IMR-90 (cell line): ENCODE measurements at regions not wholly inside any gene's neighbourhood (a gene's known extent, or its start where the extent isn't known, plus 50 kb on each side); places are given as distances from the start of the nearest gene placed in this dataset.

Experiments used
- ATAC-seq: fragments of 200-7000 bp; cut with Tn5 transposase; 2 replicates; pipeline ENCODE4 v1.9.1; 2020; ENCODE audit warnings: low read depth, mild to moderate bottlenecking, moderate library complexity
- BruUV-seq: library from RNA; stranded (reverse); fragments of 400-500 nt; replicated peaks from 2 replicates; lab custom pipeline; 2021; lab: Mats Ljungman, UMichigan
- CTCF ChIA-PET: fragments of 300-600 bp; formaldehyde crosslinking; extraction: SDS; loops from one replicate; lab custom pipeline; 2021; ENCODE audit warnings: antibody characterized with exemption; lab: Yijun Ruan, JAX
- POLR2A ChIA-PET: fragments of 300-600 bp; sonication (Branson Sonifier 250); formaldehyde crosslinking; loops from one replicate; lab custom pipeline; 2022; ENCODE audit warnings: antibody characterized with exemption; ENCODE audit not compliant: unreplicated experiment; lab: Charles Lee
- DNase-seq: peaks from one replicate; pipeline ENCODE4 v3.0.0; 2013
- H2AFZ ChIP-seq: replicated peaks from 2 replicates; pipeline ENCODE3; 2013; ENCODE audit warnings: low read length, mild to moderate bottlenecking; ENCODE audit not compliant: poor library complexity
- H2AK5ac ChIP-seq: 2 replicates; pipeline ENCODE4 v1.6.1; 2013; ENCODE audit warnings: low read depth, low read length, inconsistent platforms
- H2AK9ac ChIP-seq: replicated peaks from 2 replicates; pipeline ENCODE3; 2013; ENCODE audit warnings: mild to moderate bottlenecking, low read depth, low read length, moderate library complexity; ENCODE audit not compliant: poor library complexity
- H2BK120ac ChIP-seq: 2 replicates; pipeline ENCODE4 v1.6.1; 2013; ENCODE audit warnings: low read depth, low read length, inconsistent platforms
- H2BK15ac ChIP-seq: 3 replicates; pipeline ENCODE4 v1.6.1; 2013; ENCODE audit warnings: low read depth, low read length, inconsistent platforms
- H2BK20ac ChIP-seq: 2 replicates; pipeline ENCODE4 v1.6.1; 2013; ENCODE audit warnings: low read depth, mild to moderate bottlenecking, inconsistent platforms, low read length, moderate library complexity
- H2BK5ac ChIP-seq: 2 replicates; pipeline ENCODE4 v1.6.1; 2013; ENCODE audit warnings: mild to moderate bottlenecking, low read depth, low read length, inconsistent platforms; ENCODE audit not compliant: poor library complexity, severe bottlenecking
- H3K14ac ChIP-seq: replicated peaks from 2 replicates; pipeline ENCODE4 v1.6.1; 2013; ENCODE audit warnings: low read depth, low read length, inconsistent platforms
- H3K18ac ChIP-seq: 2 replicates; pipeline ENCODE4 v1.6.1; 2013; ENCODE audit warnings: low read depth, low read length, control low read depth
- H3K23ac ChIP-seq: 2 replicates; pipeline ENCODE4 v1.6.1; 2013; ENCODE audit warnings: low read depth, low read length, inconsistent platforms
- H3K27ac ChIP-seq: 2 replicates; pipeline ENCODE4 v1.5.1; 2013; ENCODE audit warnings: mild to moderate bottlenecking, control low read depth, low read length; ENCODE audit not compliant: insufficient read depth
- H3K27me3 ChIP-seq: 2 replicates; pipeline ENCODE4 v1.6.1; 2013; ENCODE audit warnings: low read length; ENCODE audit not compliant: control insufficient read depth, insufficient read depth
- H3K36me3 ChIP-seq: 2 replicates; pipeline ENCODE4 v1.6.1; 2013; ENCODE audit warnings: low read length, mixed read lengths; ENCODE audit not compliant: control insufficient read depth, insufficient read depth
- H3K4ac ChIP-seq: 2 replicates; pipeline ENCODE4 v1.6.1; 2013; ENCODE audit warnings: low read depth, low read length, inconsistent platforms
- H3K4me1 ChIP-seq: 2 replicates; pipeline ENCODE4 v1.6.1; 2013; ENCODE audit warnings: low read length, mixed read lengths; ENCODE audit not compliant: control insufficient read depth, insufficient read depth
- H3K4me2 ChIP-seq: 2 replicates; pipeline ENCODE4 v1.6.1; 2013; ENCODE audit warnings: low read depth, mild to moderate bottlenecking, control low read depth, low read length, moderate library complexity
- H3K4me3 ChIP-seq: 2 replicates; pipeline ENCODE4 v1.5.1; 2013; ENCODE audit warnings: low read depth, mild to moderate bottlenecking, control low read depth, low read length, moderate library complexity; ENCODE audit not compliant: insufficient read depth
- H3K56ac ChIP-seq: 2 replicates; pipeline ENCODE4 v1.6.1; 2013; ENCODE audit warnings: low read length, inconsistent platforms; ENCODE audit not compliant: insufficient read depth; ENCODE audit errors: extremely low read depth
- H3K79me1 ChIP-seq, 2 experiments: 2 replicates each; pipeline ENCODE4 v1.6.1; 2013; ENCODE audit warnings: low read length in 2 of 2, inconsistent platforms in 1 of 2, low read depth in 1 of 2
- H3K9ac ChIP-seq: 2 replicates; pipeline ENCODE4 v1.6.1; 2013; ENCODE audit warnings: low read depth, low read length, control low read depth
- H3K9me1 ChIP-seq: 2 replicates; pipeline ENCODE4 v1.6.1; 2013; ENCODE audit warnings: low read length, inconsistent platforms; ENCODE audit not compliant: insufficient read depth
- H3K9me3 ChIP-seq: 2 replicates; pipeline ENCODE4 v1.6.1; 2013; ENCODE audit warnings: low read length; ENCODE audit not compliant: control insufficient read depth, insufficient read depth
- H4K20me1 ChIP-seq: 2 replicates; pipeline ENCODE4 v1.6.1; 2013; ENCODE audit warnings: low read length, inconsistent platforms; ENCODE audit not compliant: insufficient read depth
- H4K5ac ChIP-seq: 2 replicates; pipeline ENCODE4 v1.6.1; 2013; ENCODE audit warnings: mild to moderate bottlenecking, low read depth, low read length, control low read depth
- H4K8ac ChIP-seq, 2 experiments: 2 replicates each; pipeline ENCODE4 v1.6.1; 2013; ENCODE audit warnings: low read depth in 2 of 2, low read length in 2 of 2, control low read depth in 1 of 2, inconsistent platforms in 1 of 2
- H4K91ac ChIP-seq: 2 replicates; pipeline ENCODE4 v1.6.1; 2013; ENCODE audit warnings: low read depth, low read length, inconsistent platforms; ENCODE audit not compliant: insufficient read depth
- BHLHE40 ChIP-seq: fragments of 150-350 bp; IDR thresholded peaks from 2 replicates; pipeline ENCODE4 v1.6.1; 2016; ENCODE audit warnings: mild to moderate bottlenecking, low read depth, low read length
- CEBPB ChIP-seq: IDR thresholded peaks from 2 replicates; pipeline ENCODE4 v1.6.1; 2012; ENCODE audit warnings: low read depth, low read length, improper control_type of control experiment
- CHD1 ChIP-seq: IDR thresholded peaks from 2 replicates; pipeline ENCODE4 v1.6.1; 2012; ENCODE audit warnings: low read depth, low read length, improper control_type of control experiment
- CTCF ChIP-seq: conservative IDR thresholded peaks from 2 replicates; pipeline ENCODE4 v1.5.1; 2012; ENCODE audit warnings: mild to moderate bottlenecking, low read depth, low read length, improper control_type of control experiment
- ELK1 ChIP-seq: fragments of 150-350 bp; IDR thresholded peaks from 2 replicates; pipeline ENCODE4 v1.6.1; 2016; ENCODE audit warnings: low read depth, mild to moderate bottlenecking, low read length, moderate library complexity, borderline replicate concordance
- FOS ChIP-seq: fragments of 150-350 bp; IDR thresholded peaks from 2 replicates; pipeline ENCODE4 v1.6.1; 2016; ENCODE audit warnings: low read depth, low read length
- MAFK ChIP-seq: IDR thresholded peaks from 2 replicates; pipeline ENCODE4 v1.6.1; 2012; ENCODE audit warnings: low read depth, low read length, improper control_type of control experiment
- MAZ ChIP-seq: IDR thresholded peaks from 2 replicates; pipeline ENCODE4 v1.6.1; 2012; ENCODE audit warnings: low read depth, mild to moderate bottlenecking, low read length, improper control_type of control experiment, moderate library complexity, borderline replicate concordance
- MXI1 ChIP-seq: IDR thresholded peaks from 2 replicates; pipeline ENCODE4 v1.6.1; 2012; ENCODE audit warnings: low read depth, mild to moderate bottlenecking, low read length, moderate library complexity, borderline replicate concordance
- NFE2L2 ChIP-seq: fragments of 150-350 bp; IDR thresholded peaks from 2 replicates; pipeline ENCODE4 v1.6.1; 2016; ENCODE audit warnings: low read depth, mild to moderate bottlenecking, low read length
- POLR2A ChIP-seq: IDR thresholded peaks from 2 replicates; pipeline ENCODE4 v1.6.1; 2012; ENCODE audit warnings: mild to moderate bottlenecking, low read depth, low read length
- RAD21 ChIP-seq: IDR thresholded peaks from 2 replicates; pipeline ENCODE4 v1.6.1; 2012; ENCODE audit warnings: low read length, improper control_type of control experiment
- RFX5 ChIP-seq: IDR thresholded peaks from 2 replicates; pipeline ENCODE4 v1.8.0; 2012; ENCODE audit warnings: low read depth, mild to moderate bottlenecking, low read length, moderate library complexity
- SMC3 ChIP-seq: fragments of 150-350 bp; IDR thresholded peaks from 2 replicates; pipeline ENCODE4 v1.6.1; 2016; ENCODE audit warnings: low read depth, mild to moderate bottlenecking, antibody characterized with exemption, low read length, moderate library complexity
- USF2 ChIP-seq: fragments of 150-350 bp; IDR thresholded peaks from 2 replicates; pipeline ENCODE4 v1.6.1; 2017; ENCODE audit warnings: mild to moderate bottlenecking, antibody characterized with exemption, low read length, low read depth
- WGBS, 2 experiments: methylation state at CpG; one replicate each; pipeline versions ENCODE4 v1.1.5 to v1.1.7; 2013; ENCODE audit warnings: missing lambda C conversion rate in 2 of 2; ENCODE audit not compliant: insufficient read length in 1 of 2; ENCODE audit errors: extremely low coverage in 2 of 2; 5-methylcytosine and 5-hydroxymethylcytosine counted together
- dilution Hi-C: fragments of 300-500 bp; cut with HindIII; formaldehyde crosslinking; loops from one replicate; pipeline ENCODE4 v1.14.3; 2018; ENCODE audit warnings: low sequenced_read_pairs; ENCODE audit not compliant: unreplicated experiment
- in situ Hi-C: fragments of 300-500 bp; cut with MboI; formaldehyde crosslinking; loops from 3 replicates; pipeline ENCODE4 v1.14.3; 2019; ENCODE audit warnings: low sequenced_read_pairs, inconsistent platforms, mixed read lengths
- intact Hi-C: fragments of 100-400 bp; cut with micrococcal nuclease; formaldehyde crosslinking; loops from 2 replicates; pipeline ENCODE4 v1.10.0; 2022

- H2AFZ ChIP-seq: no peak overlapping the region
- ChIA-PET POLR2A (no interaction called here), CTCF (no interaction called here)
- in situ Hi-C loops: no loop called here
- no peak overlapping the region for H2AK5ac ChIP-seq
- H2BK15ac ChIP-seq: no peak overlapping the region
- no peak overlapping the region for H3K18ac ChIP-seq
- no peak for ATAC-seq
- H3K56ac ChIP-seq: no peak overlapping the region
- no peak overlapping the region for H3K27ac ChIP-seq
- H3K4ac ChIP-seq: no peak overlapping the region
- H3K9me1 ChIP-seq: no peaks in the 10 kb centered on the region
- peaks cover 7% of the 10 kb centered on the region for H3K9me3 ChIP-seq
- no peaks in the 10 kb centered on the region for H3K36me3 ChIP-seq
- H2BK20ac ChIP-seq: no peak overlapping the region
- H4K20me1 ChIP-seq: no peaks in the 10 kb centered on the region
- no peak overlapping the region for H2BK5ac ChIP-seq
- H2BK120ac ChIP-seq: no peak overlapping the region
- H3K27me3 ChIP-seq: 0 out of 2 replicates have a peak, but pooled peaks cover 2% of the 10 kb centered on the region
- TF ChIP-seq MXI1: no peak
- no peak for TF ChIP-seq CHD1
- no peak for TF ChIP-seq POLR2A
- no peak for TF ChIP-seq FOS
- no peak for TF ChIP-seq RFX5
- TF ChIP-seq MAFK: no peak
- TF ChIP-seq RAD21: no peak
- no peak for TF ChIP-seq CTCF
- no peak for TF ChIP-seq MAZ
- TF ChIP-seq ELK1: no peak
- no peak for TF ChIP-seq SMC3
- TF ChIP-seq USF2: no peak
- TF ChIP-seq BHLHE40: no peak
- TF ChIP-seq NFE2L2: no peak
- no peak for TF ChIP-seq CEBPB
- H4K5ac ChIP-seq: no peak overlapping the region
- H2AK9ac ChIP-seq: no peak overlapping the region
- no TSS peak for BruUV-seq
- no peak for DNase-seq
- no peaks in the 10 kb centered on the region for H3K4me1 ChIP-seq
- dilution Hi-C loops: no loop called here
- WGBS, 2 experiments: 77% methylated on average over 5 of the region's 15 CpGs; no CpG with 5 or more reads in 1 of the 2 experiments
- H4K8ac ChIP-seq: no peak overlapping the region
- no peak overlapping the region for H3K23ac ChIP-seq
- H3K14ac ChIP-seq: no peak overlapping the region
- H3K4me3 ChIP-seq: no peak overlapping the region
- H3K4me2 ChIP-seq: no peak overlapping the region
- no peaks in the 10 kb centered on the region for H3K79me1 ChIP-seq
- no peak overlapping the region for H3K9ac ChIP-seq
- no peak overlapping the region for H4K91ac ChIP-seq
- intact Hi-C loops: no loop called here
Observed at GRCh38 chr5:179451114-179451827, 99.1 kb upstream of the RUFY1 start.
